ENCODE measurements at regions not wholly inside any gene's neighbourhood (a gene's known extent, or its start where the extent isn't known, plus 50 kb on each side); places are given as distances from the start of the nearest gene placed in this dataset.
"Not testable (repeated sequence)": the region's sequence is repeated elsewhere in the genome, so short reads cannot be mapped to it uniquely, and the experiment has no call there.

GRCh38 chr13:74248477-74248876, 114.3 kb upstream of the KLF12 start:
- in situ Hi-C loops (cut with MboI; ENCODE audit: low sequenced_read_pairs in 4 of 4) (no loop called here), intact Hi-C loops (cut with DNase I; ENCODE audit: low total_unique reads) (no loop called here)
- DNase-seq (no peak), ATAC-seq (no peak)
- Histone ChIP-seq H3K27ac (no peak overlapping the region), H3K4me3 (no peak overlapping the region), H3K9me3 (no peaks in the 10 kb centered on the region), H3K27me3 (no peaks in the 10 kb centered on the region), H3K36me3 (no peaks in the 10 kb centered on the region), H3K4me1 (peaks cover 9 to 12% of the 10 kb centered on the region in 2 donors)
- no peak for TF ChIP-seq POLR2A (IDR thresholded peaks at IDR 0.05)
- no peak for TF ChIP-seq CTCF (IDR thresholded peaks at IDR 0.05 in 4 of 5, conservative IDR thresholded peaks at IDR 0.05 in 1 of 5)

- H3K9me3 ChIP-seq: no peaks in the 10 kb centered on the region
- intact Hi-C loops (cut with DNase I; ENCODE audit: low total_unique reads) (no loop called here), in situ Hi-C loops (cut with MboI; ENCODE audit: low sequenced_read_pairs in 4 of 4) (no loop called here)
- TF ChIP-seq CTCF (IDR thresholded peaks at IDR 0.05 in 4 of 5, conservative IDR thresholded peaks at IDR 0.05 in 1 of 5): no peak
- TF ChIP-seq POLR2A (IDR thresholded peaks at IDR 0.05): no peak
- ATAC-seq: no peak
- H3K4me1 ChIP-seq: peaks cover 5 to 9% of the 10 kb centered on the region in 2 donors
- no peak overlapping the region for H3K4me3 ChIP-seq
- no peaks in the 10 kb centered on the region for H3K36me3 ChIP-seq
- H3K27ac ChIP-seq: no peak overlapping the region
- DNase-seq: no peak
- H3K27me3 ChIP-seq: no peaks in the 10 kb centered on the region
Measured at GRCh38 chr13:74246487-74246886, 112.3 kb upstream of the KLF12 start.

- in situ Hi-C loops (cut with MboI; ENCODE audit: low sequenced_read_pairs in 4 of 4) (no loop called here), intact Hi-C loops (cut with DNase I; ENCODE audit: low total_unique reads) (no loop called here)
- ATAC-seq: no peak
Measured at GRCh38 chr13:74243637-74244526, 109.7 kb upstream of the KLF12 start.

GRCh38 chr13:74241343-74241742, 107.1 kb upstream of the KLF12 start:
- H3K27me3 ChIP-seq; H3K27ac ChIP-seq; H3K9me3 ChIP-seq; H3K4me3 ChIP-seq; H3K4me1 ChIP-seq; ATAC-seq; in situ Hi-C loops (cut with MboI; ENCODE audit: low sequenced_read_pairs in 4 of 4); DNase-seq; H3K36me3 ChIP-seq; intact Hi-C loops (cut with DNase I; ENCODE audit: low total_unique reads): not testable (repeated sequence)

More at GRCh38 chr13:74243637-74244526, 109.7 kb upstream of the KLF12 start:
- no peak for DNase-seq
- Histone ChIP-seq H3K27me3 (no peaks in the 10 kb centered on the region), H3K4me1 (peaks cover 5 to 9% of the 10 kb centered on the region in 2 donors), H3K9me3 (no peaks in the 10 kb centered on the region), H3K27ac (no peak overlapping the region), H3K36me3 (no peaks in the 10 kb centered on the region), H3K4me3 (no peak overlapping the region)
- TF ChIP-seq POLR2A (IDR thresholded peaks at IDR 0.05): no peak
- no peak for TF ChIP-seq CTCF (IDR thresholded peaks at IDR 0.05 in 4 of 5, conservative IDR thresholded peaks at IDR 0.05 in 1 of 5)

GRCh38 chr13:74230984-74231501, 96.8 kb upstream of the KLF12 start:
- H3K27me3 ChIP-seq: no peaks in the 10 kb centered on the region
- no peaks in the 10 kb centered on the region for H3K36me3 ChIP-seq
- H3K27ac ChIP-seq: no peak overlapping the region
- TF ChIP-seq POLR2A (IDR thresholded peaks at IDR 0.05) (no peak), CTCF (IDR thresholded peaks at IDR 0.05 in 4 of 5, conservative IDR thresholded peaks at IDR 0.05 in 1 of 5) (no peak)
- H3K4me1 ChIP-seq: no peaks in the 10 kb centered on the region
- DNase-seq: no peak
- ATAC-seq: no peak
- intact Hi-C loops (cut with DNase I; ENCODE audit: low total_unique reads): no loop called here
- no peaks in the 10 kb centered on the region for H3K9me3 ChIP-seq
- H3K4me3 ChIP-seq: no peak overlapping the region
- in situ Hi-C loops (cut with MboI; ENCODE audit: low sequenced_read_pairs in 4 of 4): no loop called here

Measured in gastrocnemius medialis (tissue), 4 donors.